Calu3 (cell line): ENCODE measurements at regions not wholly inside any gene's neighbourhood (a gene's known extent, or its start where the extent isn't known, plus 50 kb on each side); places are given as distances from the start of the nearest gene placed in this dataset.

ENCODE experiments used
- BruUV-seq: library from RNA; stranded (reverse); fragments of 400-500 nt; replicated peaks from 2 replicates; lab custom pipeline; 2021; lab: Mats Ljungman, UMichigan
- CTCF ChIA-PET: fragments of 300-600 bp; sonication (Branson Sonifier 250); formaldehyde crosslinking; loops from one replicate; lab custom pipeline; 2022; ENCODE audit warnings: antibody characterized with exemption; lab: Charles Lee
- DNase-seq: peaks from one replicate; pipeline ENCODE4 v3.0.0; 2022
- H3K27ac Mint-ChIP-seq: one replicate; pipeline ENCODE4 v1.8.0; 2022; ENCODE audit warnings: mixed read lengths; ENCODE audit not compliant: unreplicated experiment
- H3K27me3 Mint-ChIP-seq: one replicate; pipeline ENCODE4 v1.8.0; 2022; ENCODE audit warnings: mixed read lengths; ENCODE audit not compliant: unreplicated experiment
- H3K36me3 Mint-ChIP-seq: one replicate; pipeline ENCODE4 v1.8.0; 2022; ENCODE audit warnings: mild to moderate bottlenecking, moderate library complexity, mixed read lengths; ENCODE audit not compliant: insufficient read depth, unreplicated experiment
- H3K4me1 Mint-ChIP-seq: one replicate; pipeline ENCODE4 v1.8.0; 2022; ENCODE audit warnings: mild to moderate bottlenecking, low read depth, mixed read lengths; ENCODE audit not compliant: unreplicated experiment
- H3K4me3 Mint-ChIP-seq: one replicate; pipeline ENCODE4 v1.8.0; 2022; ENCODE audit warnings: mild to moderate bottlenecking, low read depth, moderate library complexity, mixed read lengths; ENCODE audit not compliant: unreplicated experiment
- H3K9me3 Mint-ChIP-seq: one replicate; pipeline ENCODE4 v1.8.0; 2022; ENCODE audit warnings: low read depth, mixed read lengths; ENCODE audit not compliant: unreplicated experiment
- intact Hi-C: fragments of 100-400 bp; cut with micrococcal nuclease; formaldehyde crosslinking; loops from one replicate; pipeline ENCODE4 v1.10.0; 2022; ENCODE audit not compliant: unreplicated experiment
- TF ChIP-seq, protein P1 (sequence below): fragments of 200-600 bp; IDR thresholded peaks from one replicate; pipeline ENCODE4 v1.8.0; 2022; ENCODE audit warnings: antibody characterized with exemption; ENCODE audit not compliant: unreplicated experiment

DNA sequence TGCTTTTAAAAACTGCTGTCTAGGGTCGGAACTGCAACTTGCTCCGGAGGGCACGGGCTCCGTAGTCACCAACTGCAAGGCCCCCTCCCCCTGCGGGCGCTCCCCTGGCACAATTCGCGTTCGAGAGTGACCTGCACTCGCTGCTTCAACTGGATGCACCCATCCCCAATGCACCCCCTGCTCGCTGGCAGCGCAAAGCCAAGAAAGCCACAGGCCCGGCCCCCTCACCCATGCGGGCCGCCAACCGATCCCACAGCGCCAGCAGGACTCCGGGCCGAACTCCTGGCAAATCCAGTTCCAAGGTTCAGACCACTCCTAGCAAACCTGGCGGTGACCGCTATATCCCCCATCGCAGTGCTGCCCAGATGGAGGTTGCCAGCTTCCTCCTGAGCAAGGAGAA lies 64.2 kb upstream of the GAS1 start:
- DNase-seq: no peak
- intact Hi-C loops: no loop called here
- BruUV-seq: no TSS peak
- H3K27me3 Mint-ChIP-seq: peaks cover 50% of the 10 kb centered on the region
- H3K4me3 Mint-ChIP-seq: no peak overlapping the region
- H3K9me3 Mint-ChIP-seq: no peaks in the 10 kb centered on the region
- no peaks in the 10 kb centered on the region for H3K4me1 Mint-ChIP-seq
- no peak overlapping the region for H3K27ac Mint-ChIP-seq
- H3K36me3 Mint-ChIP-seq: no peaks in the 10 kb centered on the region
- TF ChIP-seq, protein P1, sequence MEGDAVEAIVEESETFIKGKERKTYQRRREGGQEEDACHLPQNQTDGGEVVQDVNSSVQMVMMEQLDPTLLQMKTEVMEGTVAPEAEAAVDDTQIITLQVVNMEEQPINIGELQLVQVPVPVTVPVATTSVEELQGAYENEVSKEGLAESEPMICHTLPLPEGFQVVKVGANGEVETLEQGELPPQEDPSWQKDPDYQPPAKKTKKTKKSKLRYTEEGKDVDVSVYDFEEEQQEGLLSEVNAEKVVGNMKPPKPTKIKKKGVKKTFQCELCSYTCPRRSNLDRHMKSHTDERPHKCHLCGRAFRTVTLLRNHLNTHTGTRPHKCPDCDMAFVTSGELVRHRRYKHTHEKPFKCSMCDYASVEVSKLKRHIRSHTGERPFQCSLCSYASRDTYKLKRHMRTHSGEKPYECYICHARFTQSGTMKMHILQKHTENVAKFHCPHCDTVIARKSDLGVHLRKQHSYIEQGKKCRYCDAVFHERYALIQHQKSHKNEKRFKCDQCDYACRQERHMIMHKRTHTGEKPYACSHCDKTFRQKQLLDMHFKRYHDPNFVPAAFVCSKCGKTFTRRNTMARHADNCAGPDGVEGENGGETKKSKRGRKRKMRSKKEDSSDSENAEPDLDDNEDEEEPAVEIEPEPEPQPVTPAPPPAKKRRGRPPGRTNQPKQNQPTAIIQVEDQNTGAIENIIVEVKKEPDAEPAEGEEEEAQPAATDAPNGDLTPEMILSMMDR: no peak
- CTCF ChIA-PET: no interaction called here

GRCh38 chr9:87013490-87013889 lies 66.2 kb upstream of the GAS1 start:
- DNase-seq: no peak
- no peaks in the 10 kb centered on the region for H3K36me3 Mint-ChIP-seq
- CTCF ChIA-PET: no interaction called here
- H3K9me3 Mint-ChIP-seq: no peaks in the 10 kb centered on the region
- no peaks in the 10 kb centered on the region for H3K4me1 Mint-ChIP-seq
- H3K4me3 Mint-ChIP-seq: no peak overlapping the region
- no TSS peak for BruUV-seq
- H3K27me3 Mint-ChIP-seq: peaks cover 56% of the 10 kb centered on the region
- TF ChIP-seq, protein P1: no peak
- H3K27ac Mint-ChIP-seq: no peak overlapping the region
- intact Hi-C loops: no loop called here

DNA sequence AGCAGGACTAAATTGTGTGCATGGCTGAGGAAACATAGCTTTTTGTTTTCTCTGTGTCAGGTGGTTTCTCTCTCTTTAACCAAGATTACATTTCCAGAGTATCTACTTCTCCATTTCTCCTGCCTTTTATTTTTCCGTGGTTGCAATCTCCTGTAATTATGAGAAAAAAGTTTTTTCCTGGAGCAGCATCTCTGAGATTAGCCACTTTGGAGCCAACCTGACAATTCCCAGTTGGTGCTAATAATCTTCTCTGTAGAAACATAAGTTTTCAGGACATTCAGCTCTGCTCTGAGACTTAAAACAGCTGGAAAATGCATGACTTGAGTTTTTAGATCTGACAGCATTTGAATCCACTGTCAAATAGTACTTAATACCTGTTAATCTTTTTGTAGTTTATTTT lies 67.1 kb upstream of the GAS1 start:
- intact Hi-C loops: no loop called here
- no peaks in the 10 kb centered on the region for H3K4me1 Mint-ChIP-seq
- H3K9me3 Mint-ChIP-seq: no peaks in the 10 kb centered on the region
- H3K27me3 Mint-ChIP-seq: peaks cover 52% of the 10 kb centered on the region
- TF ChIP-seq, protein P1: no peak
- BruUV-seq: no TSS peak
- no peak overlapping the region for H3K4me3 Mint-ChIP-seq
- CTCF ChIA-PET: no interaction called here
- DNase-seq: no peak
- H3K27ac Mint-ChIP-seq: no peak overlapping the region
- H3K36me3 Mint-ChIP-seq: no peaks in the 10 kb centered on the region

- Mint-ChIP-seq H3K27me3 (peaks cover 41% of the 10 kb centered on the region), H3K27ac (no peak overlapping the region), H3K36me3 (no peaks in the 10 kb centered on the region), H3K4me1 (no peaks in the 10 kb centered on the region), H3K4me3 (no peak overlapping the region), H3K9me3 (no peaks in the 10 kb centered on the region)
- DNase-seq: no peak
- TF ChIP-seq, protein P1: no peak
- CTCF ChIA-PET: no interaction called here
- intact Hi-C loops: no loop called here
- BruUV-seq: no TSS peak
Observed at GRCh38 chr9:87016681-87017080, 69.4 kb upstream of the GAS1 start.
